ENCODE measurements at regions not wholly inside any gene's neighbourhood (a gene's known extent, or its start where the extent isn't known, plus 50 kb on each side); places are given as distances from the start of the nearest gene placed in this dataset.

GRCh38 chr2:5869936-5870335 lies 177.8 kb downstream of the SOX11 start:
- no peak for TF ChIP-seq CTCF (optimal IDR thresholded peaks at IDR 0.05 in 1 of 3, IDR thresholded peaks at IDR 0.05 in 1 of 3, conservative IDR thresholded peaks at IDR 0.05 in 1 of 3; ENCODE audit: extremely low read depth in 1 of 3, insufficient read depth in 2 of 3, low read length in 3 of 3)
- TF ChIP-seq EZH2 (IDR thresholded peaks at IDR 0.05; ENCODE audit: low read length): no peak
